Hippocampal formation (tissue), 2 donors: ENCODE measurements at regions not wholly inside any gene's neighbourhood (a gene's known extent, or its start where the extent isn't known, plus 50 kb on each side); places are given as distances from the start of the nearest gene placed in this dataset.
"Not testable (repeated sequence)": the region's sequence is repeated elsewhere in the genome, so short reads cannot be mapped to it uniquely, and the experiment has no call there.

ENCODE experiments used
- DNase-seq, 2 donors: peaks; one replicate each; lab custom pipeline; 2025; lab: John Stamatoyannopoulos, UW

DNA sequence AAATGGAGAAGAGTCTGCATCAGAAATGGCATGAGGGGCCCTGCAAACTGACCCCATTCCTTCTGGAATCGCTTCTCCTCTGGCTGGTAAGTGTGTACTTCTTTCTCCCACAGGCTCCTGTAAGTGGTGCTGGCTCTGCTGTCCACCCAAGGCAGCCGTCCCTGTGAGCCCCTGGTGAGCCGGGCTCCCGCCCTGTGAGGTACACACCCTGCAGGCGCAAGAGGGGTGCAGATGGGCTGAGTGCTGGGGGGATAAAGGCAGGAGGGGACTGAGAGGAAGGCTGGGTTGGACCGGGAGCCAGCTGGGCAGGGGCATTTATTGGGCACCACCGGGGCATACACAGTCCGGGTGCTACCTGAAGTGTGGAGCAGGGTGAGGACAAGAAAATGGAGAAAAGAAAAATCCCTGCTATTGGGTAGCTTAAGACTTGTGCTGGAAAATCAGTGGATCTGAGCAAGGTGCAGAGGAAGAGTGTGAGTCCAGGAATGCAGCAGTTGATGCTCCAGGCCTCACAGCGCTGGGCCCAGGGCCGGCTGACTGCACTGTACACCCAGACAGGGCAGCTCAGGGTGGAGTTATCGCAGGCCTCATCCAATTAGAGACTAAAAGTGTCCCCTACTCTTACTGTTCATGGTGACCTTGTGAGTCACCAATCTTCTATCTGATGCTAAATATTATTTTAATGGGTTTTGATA is 455.1 kb upstream of the B3GAT1 start:
- no peak for DNase-seq

DNA sequence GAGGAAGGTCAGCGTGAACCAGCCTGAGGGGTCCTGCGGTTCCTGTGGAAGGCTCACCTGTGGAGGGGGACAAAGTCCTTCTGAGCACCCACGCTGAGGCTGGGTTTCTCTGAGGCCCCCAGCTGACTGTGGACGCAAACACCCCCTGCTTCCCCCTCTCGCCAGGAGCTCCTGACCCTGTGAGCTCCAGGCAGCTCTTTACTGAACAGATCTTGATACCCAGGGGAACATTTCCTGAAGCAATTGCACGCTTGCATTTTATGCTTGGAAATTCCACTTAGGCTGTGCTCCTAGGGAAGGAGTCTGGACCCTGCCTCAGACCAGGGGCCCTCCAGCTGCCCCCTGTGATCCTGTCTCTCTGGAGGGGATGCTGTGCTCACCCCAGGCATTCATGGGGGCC is 454.2 kb upstream of the B3GAT1 start:
- no peak for DNase-seq

DNA sequence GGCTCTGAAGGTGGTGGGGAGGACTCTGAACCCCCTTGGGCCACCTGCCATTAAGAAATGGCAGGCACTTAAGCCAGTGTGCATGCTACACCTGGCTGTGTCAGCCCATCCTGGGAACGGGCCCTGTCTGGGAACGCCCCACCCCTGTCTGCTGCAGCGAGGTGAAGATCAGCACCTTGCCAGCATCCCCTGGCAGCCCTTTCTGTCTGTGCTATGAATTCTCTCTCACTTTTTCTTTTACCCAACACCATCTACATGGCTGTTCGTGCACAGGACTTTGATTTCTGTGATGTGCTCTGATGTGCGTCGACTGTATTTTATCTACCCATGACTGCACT is 452.9 kb upstream of the B3GAT1 start:
- DNase-seq: no peak

- DNase-seq: no peak
These were observed 452.4 kb upstream of the B3GAT1 start for GRCh38 chr11:134864233-134864967.

DNA sequence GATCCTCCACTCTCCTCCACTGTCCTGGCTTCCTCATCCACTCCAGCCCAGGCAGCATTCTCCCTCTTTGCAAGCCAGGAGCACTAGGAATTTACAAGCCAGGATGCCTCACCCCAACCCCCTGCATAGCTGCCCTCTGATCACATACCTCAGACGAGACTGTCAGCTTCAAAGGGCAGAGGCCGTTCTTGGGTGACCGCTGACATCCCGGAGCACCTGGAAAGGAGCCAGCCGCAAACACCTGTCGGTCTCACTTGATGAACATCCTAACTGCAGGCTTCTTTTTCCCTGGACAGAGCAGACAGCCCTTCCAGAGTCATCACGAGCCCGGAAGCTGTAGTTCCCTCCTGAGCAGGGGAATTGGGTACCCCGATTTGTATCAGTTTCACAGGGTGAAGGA is 451.3 kb upstream of the B3GAT1 start:
- DNase-seq: no peak

DNA sequence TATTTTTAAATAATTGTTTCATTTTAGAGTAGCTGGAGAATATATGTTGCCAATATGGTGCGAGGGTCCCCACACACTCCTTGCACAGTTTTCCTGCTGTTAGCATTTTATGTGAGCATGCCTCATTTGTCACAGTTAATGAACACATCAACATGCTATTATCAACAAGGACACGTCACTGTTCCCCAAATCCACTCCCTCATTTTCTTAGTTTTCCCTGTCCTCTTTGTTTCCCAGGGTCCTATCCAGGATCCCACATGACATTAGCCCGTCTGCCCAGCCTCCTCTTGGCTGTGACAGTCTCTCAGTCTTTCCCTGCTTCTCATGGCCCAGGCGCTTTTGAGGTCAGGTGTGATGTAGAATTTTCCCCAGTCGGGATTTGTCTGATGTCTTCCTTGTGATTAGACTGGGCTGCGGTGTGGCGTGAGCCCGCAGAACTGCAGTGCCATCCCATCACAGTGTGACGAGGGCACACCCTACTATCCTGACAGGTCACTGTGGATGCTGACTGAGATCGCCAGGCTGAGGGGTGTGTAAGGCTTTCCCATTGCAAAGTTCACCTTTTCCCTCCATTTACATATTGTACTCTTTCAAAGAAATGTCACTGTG is 450.6 kb upstream of the B3GAT1 start:
- no peak for DNase-seq

GRCh38 chr11:134862105-134862502 is 450.1 kb upstream of the B3GAT1 start:
- DNase-seq: no peak

- DNase-seq: no peak
These were observed 449.6 kb upstream of the B3GAT1 start for GRCh38 chr11:134861490-134862104.

DNA sequence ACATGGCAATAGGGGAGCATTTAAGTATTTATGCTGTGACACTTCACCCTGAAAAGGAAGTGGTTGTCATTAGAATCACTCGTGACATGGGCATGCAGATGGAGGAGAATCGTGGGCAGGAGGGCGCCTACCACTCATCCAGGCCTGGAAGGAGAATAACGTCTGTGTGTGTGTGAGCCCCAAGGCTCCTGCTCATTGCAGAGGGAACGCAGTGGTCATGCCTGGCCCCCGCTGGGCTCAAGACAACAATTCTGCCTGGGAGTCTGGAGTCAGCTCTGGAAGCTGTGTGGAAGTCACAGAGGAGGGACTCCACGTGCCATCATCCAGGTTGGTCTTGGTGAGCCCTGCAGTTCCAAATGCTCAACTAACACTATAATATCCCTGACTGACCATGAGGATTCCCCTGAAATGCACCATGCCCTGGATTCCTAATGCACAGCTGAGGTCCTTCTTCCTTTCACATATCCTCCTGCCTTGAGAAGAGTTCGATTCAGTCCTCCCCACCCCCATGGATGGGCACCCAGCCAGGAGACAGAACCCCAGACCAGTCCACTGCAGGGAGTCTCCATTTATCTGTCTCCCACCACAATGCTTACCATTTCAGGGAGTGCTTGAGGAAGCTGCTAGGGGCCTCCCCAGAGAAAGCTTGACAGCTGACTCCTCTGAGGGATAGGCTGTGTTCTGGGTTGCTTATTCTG is 446.9 kb upstream of the B3GAT1 start:
- no peak for DNase-seq

DNA sequence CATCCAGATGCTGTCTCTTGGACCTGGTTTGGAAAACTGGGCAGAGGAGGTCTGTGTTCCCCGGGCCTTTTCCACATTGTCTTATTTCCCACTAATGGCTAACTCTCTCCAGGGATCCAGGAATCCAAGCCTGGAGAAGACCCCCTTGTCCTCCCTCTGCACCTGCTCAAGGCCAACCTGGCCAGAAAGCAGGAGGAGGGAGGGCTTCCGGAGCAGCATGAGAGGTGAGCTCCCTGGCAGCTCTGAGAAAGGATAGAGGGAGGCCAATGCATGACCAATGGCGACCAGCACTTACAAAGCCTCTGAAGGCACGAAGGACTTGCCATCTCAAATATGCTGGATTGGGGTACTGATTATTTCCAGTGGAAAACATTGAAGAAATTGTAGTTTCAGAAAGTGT is 445.0 kb upstream of the B3GAT1 start:
- no peak for DNase-seq

DNA sequence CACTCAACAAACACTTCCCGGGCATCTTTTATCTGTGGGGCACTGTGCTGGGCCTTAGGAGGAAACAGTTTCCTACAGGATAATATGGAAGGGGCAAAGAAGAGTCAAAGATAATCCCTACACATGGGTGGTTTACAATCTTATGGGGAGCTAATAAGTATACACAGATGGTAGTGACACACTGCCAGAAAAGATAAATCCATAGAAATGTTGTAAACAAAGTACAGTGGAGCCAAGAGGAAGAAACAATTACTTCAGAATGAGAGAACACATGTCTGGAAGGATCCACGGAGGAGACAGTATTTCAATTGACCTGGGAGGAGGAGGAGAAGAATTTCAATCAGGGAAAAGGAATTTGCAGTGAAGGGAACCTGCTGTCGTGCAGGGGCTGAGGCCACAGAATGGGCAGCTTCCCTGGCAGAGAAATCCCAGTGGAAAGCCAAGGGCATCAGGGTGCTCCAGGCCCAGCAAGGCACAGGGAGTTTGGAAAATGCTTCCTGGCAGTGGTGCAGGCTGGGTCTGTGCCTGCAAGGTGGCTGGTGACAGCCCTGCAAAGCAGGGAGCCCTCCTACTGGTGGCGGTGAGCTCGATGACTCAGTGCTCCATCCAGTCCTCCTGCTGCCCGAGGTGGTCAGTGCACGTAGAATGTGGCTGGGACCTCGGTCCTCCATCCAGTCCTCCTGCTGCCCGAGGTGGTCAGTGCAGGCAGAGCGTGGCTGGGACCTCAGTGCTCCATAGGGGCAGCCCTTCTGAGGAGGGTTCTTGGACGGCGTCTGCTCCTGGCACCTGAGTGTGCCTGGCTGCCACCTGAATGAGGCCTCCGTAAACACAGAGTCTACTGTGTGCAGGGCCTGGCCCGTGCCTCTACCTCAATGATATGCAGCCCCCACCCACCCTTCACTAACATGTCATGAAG is 444.3 kb upstream of the B3GAT1 start:
- DNase-seq: no peak

DNA sequence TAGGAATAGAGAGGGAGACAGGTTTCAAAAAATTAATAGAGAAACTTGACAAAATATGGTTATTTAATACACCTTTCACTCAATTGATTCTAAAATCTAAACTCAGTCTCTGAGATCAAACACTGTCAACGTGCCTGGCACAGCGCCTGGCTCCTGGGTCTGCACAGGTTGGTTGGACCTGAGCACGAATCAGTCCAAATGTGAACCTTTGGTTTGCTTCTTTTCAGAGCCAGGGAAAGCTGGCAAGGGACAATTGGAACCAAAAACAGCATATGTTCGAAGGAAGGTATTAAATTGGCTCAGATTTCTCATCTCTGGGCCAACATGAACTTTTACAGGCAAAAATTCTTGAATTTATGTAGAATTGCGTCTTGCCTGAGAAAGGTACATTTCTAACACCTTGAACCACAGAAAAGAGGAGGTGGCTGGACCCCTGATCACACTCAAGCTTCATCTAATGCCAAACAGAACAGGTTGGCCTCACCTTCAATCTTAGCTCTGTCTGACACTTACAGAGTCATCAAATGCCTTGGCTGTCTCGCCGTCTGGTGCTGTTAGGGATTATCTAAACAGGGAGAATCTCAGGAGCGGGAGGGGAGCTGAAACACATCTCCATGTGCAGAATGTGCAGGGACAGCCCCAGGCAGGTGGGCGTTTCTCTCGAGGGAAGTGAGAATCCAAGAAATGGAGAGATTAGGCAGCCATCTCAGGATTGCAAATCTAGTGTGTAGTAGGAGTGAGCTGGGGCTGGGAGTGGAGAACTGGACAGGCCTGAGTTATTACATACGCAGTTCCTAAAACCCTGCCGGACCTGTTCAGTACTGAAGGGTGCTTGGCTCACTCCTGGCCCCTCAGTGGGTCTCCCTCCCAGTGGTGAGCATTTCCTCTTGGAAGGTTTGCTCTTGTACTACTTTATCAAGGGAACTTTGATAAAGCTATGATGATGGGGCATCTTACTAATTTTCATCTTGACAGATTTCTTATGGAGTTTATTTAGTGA is 442.2 kb upstream of the B3GAT1 start:
- peak in 1 of 2 donors; percentile 34 for DNase-seq

- DNase-seq: not testable (repeated sequence)
These were observed 439.6 kb upstream of the B3GAT1 start for GRCh38 chr11:134851503-134852224.

DNA sequence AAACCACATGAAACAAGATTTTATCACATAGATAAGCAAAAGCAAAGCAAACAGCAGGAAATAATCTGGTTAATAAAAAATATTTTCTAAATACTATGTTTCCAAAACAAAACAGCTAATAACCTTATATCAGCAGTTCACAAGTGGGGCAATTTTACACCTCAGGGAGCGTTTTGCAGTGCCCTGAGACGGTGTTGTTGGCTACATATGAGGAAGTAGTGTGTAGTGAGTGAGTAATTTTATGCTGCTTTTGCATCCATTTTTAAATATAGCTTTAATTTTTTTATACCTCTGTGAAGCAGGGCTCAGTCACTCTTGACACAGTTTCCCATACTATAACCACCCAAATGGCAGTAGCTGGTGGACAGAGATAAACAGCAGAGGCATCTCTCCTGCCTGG is 438.5 kb upstream of the B3GAT1 start:
- no peak for DNase-seq

GRCh38 chr11:134849833-134850232 is 437.8 kb upstream of the B3GAT1 start:
- no peak for DNase-seq

DNA sequence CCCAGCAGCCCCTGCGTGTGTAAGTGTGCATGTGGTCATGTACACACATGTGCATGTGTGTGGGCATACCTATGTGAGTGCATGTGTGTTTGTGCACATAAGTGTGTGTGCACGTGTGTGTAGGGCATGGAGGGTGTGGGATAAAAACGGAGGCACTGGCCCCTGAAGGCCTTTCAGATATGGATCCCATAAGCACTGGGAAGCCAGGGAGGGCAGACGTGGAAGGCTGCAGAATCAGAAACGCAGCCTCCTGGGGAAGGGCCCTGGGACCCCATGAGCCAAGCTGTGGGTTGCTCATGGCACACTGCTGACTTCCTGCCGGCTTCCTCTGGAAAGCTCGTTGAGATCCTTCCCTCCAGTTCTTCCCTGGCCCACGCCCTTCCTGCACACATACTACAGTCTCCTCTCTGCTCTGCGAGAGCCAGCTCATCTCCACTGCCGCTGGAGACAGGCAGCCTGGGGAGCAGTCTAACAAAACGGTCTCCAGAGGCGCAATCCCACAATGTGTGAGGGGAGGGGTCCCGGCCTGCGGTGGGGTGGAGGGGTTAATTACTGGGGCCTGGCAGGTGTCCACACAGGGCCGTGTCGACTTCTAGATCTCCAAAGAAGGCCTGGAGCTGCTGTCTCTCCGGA is 435.2 kb upstream of the B3GAT1 start:
- no peak for DNase-seq

DNA sequence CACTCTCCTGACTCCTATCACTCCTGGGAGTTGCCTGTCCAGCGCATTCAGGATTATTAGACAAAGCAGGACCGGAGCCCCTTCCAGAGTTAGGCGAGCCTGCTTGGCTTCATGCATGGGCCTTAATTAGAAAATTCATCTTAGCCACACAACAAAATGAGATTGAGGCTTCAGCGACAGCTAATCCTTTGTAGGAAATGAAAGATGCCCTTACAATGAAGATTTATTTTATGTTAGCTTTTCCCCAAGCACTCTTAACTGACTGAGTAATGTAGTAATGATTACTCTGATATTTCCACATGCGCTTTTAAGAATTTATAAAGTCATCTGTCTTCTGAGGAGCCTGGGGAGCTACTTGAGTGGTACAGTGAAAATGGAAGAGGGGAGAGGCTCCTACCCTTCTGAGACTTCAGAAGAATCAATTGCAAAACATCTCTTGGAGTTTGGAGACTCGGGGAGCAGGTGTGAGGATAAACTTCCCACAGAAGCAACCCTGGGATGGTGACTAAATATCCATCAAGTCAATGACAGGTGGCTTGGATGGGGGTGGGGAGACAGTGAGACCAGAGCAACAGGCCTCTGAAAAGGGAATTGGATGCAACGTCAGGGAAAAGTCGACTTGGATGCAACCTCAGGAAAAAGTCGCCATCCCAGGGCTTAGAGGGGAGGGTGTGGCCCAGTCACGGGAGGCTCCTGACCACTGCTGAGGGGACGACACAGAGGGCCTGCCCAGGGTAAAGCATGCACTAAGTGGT is 434.5 kb upstream of the B3GAT1 start:
- no peak for DNase-seq
